ENCODE measurements at regions not wholly inside any gene's neighbourhood (a gene's known extent, or its start where the extent isn't known, plus 50 kb on each side); places are given as distances from the start of the nearest gene placed in this dataset.

- ATAC-seq (no peak), DNase-seq (ENCODE audit: low read depth in 1 of 2, low spot score in 1 of 2) (no peak), FAIRE-seq (no peak)
- Histone ChIP-seq H3K4me2 (no peak overlapping the region), H3K9me3 (no peaks in the 10 kb centered on the region), H3K4me1 (no peaks in the 10 kb centered on the region), H3K4me3 (no peak overlapping the region), H3K27ac (no peak overlapping the region)
- CTCF ChIA-PET, result interaction anchor here (1.1 kb wide), 1 partner anchor 16 kb away, joined by 3 read pairs; no protein-coding TSS in a partner anchor
- TF ChIP-seq REST (IDR thresholded peaks at IDR 0.05) (no peak), SREBF2 (IDR thresholded peaks at IDR 0.05) (no peak), HOXB13 (CRISPR knock-in tag; IDR thresholded peaks at IDR 0.05; ENCODE audit: low read depth) (no peak), ZFP36 (IDR thresholded peaks at IDR 0.05; ENCODE audit: borderline replicate concordance, partially characterized antibody) (no peak), HOXB5 (CRISPR knock-in tag; IDR thresholded peaks at IDR 0.05) (no peak), FOSL2 (IDR thresholded peaks at IDR 0.05) (no peak), FOSL2 (CRISPR knock-in tag; IDR thresholded peaks at IDR 0.05) (no peak), NPAS2 (CRISPR knock-in tag; IDR thresholded peaks at IDR 0.05; ENCODE audit: borderline replicate concordance) (no peak), POLR2A (IDR thresholded peaks at IDR 0.05; ENCODE audit: low read length) (no peak), MYC (IDR thresholded peaks at IDR 0.05; ENCODE audit: borderline replicate concordance, low read length) (no peak), KDM1A (IDR thresholded peaks at IDR 0.05; ENCODE audit: low read depth) (no peak), RAD21 (conservative IDR thresholded peaks at IDR 0.05 in 1 of 2, IDR thresholded peaks at IDR 0.05 in 1 of 2) (no peak), MAX (IDR thresholded peaks at IDR 0.05) (no peak), ELK1 (IDR thresholded peaks at IDR 0.05; ENCODE audit: low read depth, low read length) (no peak), CHD2 (IDR thresholded peaks at IDR 0.05; ENCODE audit: low read length, partially characterized antibody) (no peak), FOXS1 (CRISPR knock-in tag; IDR thresholded peaks at IDR 0.05) (no peak), NFE2L2 (conservative IDR thresholded peaks at IDR 0.05; ENCODE audit: low read length) (no peak), E2F6 (IDR thresholded peaks at IDR 0.05; ENCODE audit: borderline replicate concordance, low read depth) (no peak), POLR2AphosphoS2 (conservative IDR thresholded peaks at IDR 0.05; ENCODE audit: low read length) (no peak), EHMT2 (IDR thresholded peaks at IDR 0.05; ENCODE audit: low read depth) (no peak), HOXA7 (CRISPR knock-in tag; IDR thresholded peaks at IDR 0.05) (no peak)
- POLR2A ChIA-PET, result no interaction called here
These were observed 76.0 kb upstream of the MEX3C start for GRCh38 chr18:51273437-51273836.

GRCh38 chr18:51275712-51276476 lies 78.4 kb upstream of the MEX3C start:
- POLR2A ChIA-PET, result no interaction called here
- H3K9me3 ChIP-seq, result no peaks in the 10 kb centered on the region
- ATAC-seq, result no peak
- CTCF ChIA-PET, result no interaction called here
- H3K4me1 ChIP-seq, result no peaks in the 10 kb centered on the region
- no peak for DNase-seq (ENCODE audit: low read depth in 1 of 2, low spot score in 1 of 2)
- H3K4me2 ChIP-seq, result no peak overlapping the region
- FAIRE-seq, result no peak
- no peak overlapping the region for H3K27ac ChIP-seq
- no peak overlapping the region for H3K4me3 ChIP-seq
- WGBS (ENCODE audit: missing lambda C conversion rate), result 61% methylated on average over 5 of the region's 6 CpGs
- TF ChIP-seq EHF (CRISPR knock-in tag; IDR thresholded peaks at IDR 0.05) (no peak), ELK1 (IDR thresholded peaks at IDR 0.05; ENCODE audit: low read depth, low read length) (no peak), ZFP36 (IDR thresholded peaks at IDR 0.05; ENCODE audit: borderline replicate concordance, partially characterized antibody) (no peak), JUN (IDR thresholded peaks at IDR 0.05) (no peak), HDAC2 (IDR thresholded peaks at IDR 0.05) (no peak), HOXB13 (CRISPR knock-in tag; IDR thresholded peaks at IDR 0.05; ENCODE audit: low read depth) (no peak), CBX2 (IDR thresholded peaks at IDR 0.05; ENCODE audit: borderline replicate concordance, low read depth) (no peak), ZSCAN20 (CRISPR knock-in tag; IDR thresholded peaks at IDR 0.05) (no peak), SMC3 (IDR thresholded peaks at IDR 0.05) (no peak), HOXA7 (CRISPR knock-in tag; IDR thresholded peaks at IDR 0.05) (no peak), MYC (IDR thresholded peaks at IDR 0.05; ENCODE audit: borderline replicate concordance, low read length) (no peak), MAFK (IDR thresholded peaks at IDR 0.05; ENCODE audit: partially characterized antibody) (no peak), PHF8 (IDR thresholded peaks at IDR 0.05; ENCODE audit: borderline replicate concordance, low read depth) (no peak), CEBPB (IDR thresholded peaks at IDR 0.05) (no peak), CHD4 (IDR thresholded peaks at IDR 0.05; ENCODE audit: borderline replicate concordance) (no peak)

Measured in A549 (cell line).